Stimulated activated CD4-positive, alpha-beta T cell treated with anti-CD3 and anti-CD28 coated beads, Interleukin-4, amount 100 ng/mL, for 1 hour (primary cell): ENCODE measurements at regions not wholly inside any gene's neighbourhood (a gene's known extent, or its start where the extent isn't known, plus 50 kb on each side); places are given as distances from the start of the nearest gene placed in this dataset.

Experiments
- DNase-seq: peaks from one replicate; pipeline ENCODE4 v3.0.0-alpha.2; 2020

GRCh38 chr10:130230036-130230435 lies 93.8 kb downstream of the GLRX3 start:
- no peak for DNase-seq

DNA sequence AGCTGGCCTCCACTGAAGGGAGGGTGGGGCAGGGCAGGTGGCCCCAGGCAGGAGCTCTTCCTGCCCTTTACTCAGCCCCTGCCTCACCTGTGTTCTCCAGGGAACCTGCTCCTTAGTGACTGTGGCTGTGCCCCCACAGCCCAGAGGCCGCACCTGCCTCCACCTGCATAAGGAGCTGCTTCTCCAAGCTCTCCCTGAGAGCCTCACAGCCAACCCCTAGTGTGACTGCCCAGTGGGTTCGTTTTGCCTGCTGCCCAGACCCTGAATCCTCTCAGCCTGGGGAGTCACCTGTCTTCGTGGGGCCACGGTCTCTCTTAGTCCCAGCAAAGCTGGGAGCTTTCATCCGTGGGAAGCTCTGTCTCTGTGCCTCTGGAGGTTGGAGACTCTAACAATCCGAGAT lies 94.4 kb downstream of the GLRX3 start:
- DNase-seq: no peak

GRCh38 chr10:130231251-130231741 lies 95.1 kb downstream of the GLRX3 start:
- DNase-seq: no peak

DNA sequence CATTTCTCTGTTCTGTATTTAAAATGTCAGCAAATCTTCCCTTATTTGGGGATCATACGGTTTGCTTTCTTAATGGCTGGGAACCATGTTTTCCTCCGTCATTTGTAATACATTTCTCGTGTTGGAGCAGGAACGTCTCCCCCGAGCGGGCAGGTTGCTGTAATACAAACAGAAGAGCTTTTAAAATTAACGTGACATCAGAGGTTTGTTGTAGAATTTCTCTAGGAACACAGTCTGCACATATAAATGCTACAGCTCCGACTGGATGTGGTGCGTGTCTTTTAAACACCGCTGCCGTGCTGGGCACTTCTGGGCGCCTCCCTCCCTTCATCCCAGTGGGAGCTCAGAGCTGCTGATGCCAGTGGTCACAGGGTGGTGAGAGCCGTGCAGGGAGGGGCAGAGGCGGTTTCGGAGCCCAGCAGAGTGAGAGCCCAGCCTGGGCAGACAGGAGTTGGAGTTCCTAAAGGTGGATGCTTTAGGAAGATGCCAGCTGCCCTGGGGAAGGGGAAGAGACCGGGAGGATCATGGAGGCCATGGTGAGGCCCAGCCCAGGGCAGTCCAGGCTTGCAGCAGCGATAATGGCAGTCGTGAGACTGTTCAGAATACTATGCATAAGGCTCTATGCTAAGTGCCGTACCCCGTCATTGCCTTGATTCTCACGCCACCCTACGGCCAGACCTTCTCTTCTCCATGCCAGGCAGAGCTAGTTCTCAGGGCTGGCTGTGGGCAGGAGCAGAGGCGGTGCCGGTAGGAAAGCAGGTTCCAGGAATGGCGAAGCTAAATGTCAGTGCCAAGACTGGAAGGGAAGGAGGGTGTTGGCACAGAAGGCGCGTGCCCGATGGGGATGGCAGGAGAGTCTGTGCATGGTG lies 96.2 kb downstream of the GLRX3 start:
- no peak for DNase-seq

GRCh38 chr10:130233035-130233360 lies 96.8 kb downstream of the GLRX3 start:
- no peak for DNase-seq

DNA sequence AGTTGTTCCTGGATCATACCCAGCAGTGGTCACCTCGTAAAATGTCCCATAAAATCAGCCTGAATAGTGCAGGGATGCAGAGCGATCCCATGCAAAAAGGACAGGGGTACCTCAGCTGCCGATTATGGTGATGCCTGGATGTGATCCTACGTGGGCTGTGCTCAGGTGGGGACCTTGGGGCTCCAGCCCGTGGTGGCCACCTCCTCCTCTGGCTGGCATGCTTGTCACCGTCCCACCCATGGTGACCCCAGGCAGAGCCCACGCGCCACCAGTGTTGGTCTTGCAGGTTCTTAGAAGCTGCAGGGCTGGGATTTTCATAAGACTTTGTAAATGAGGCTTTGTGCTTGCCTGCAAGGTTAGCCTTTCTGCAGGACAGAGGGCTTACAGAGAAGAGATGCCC lies 97.2 kb downstream of the GLRX3 start:
- DNase-seq: no peak

- DNase-seq: no peak
Observed at GRCh38 chr10:130234171-130234965, 98.2 kb downstream of the GLRX3 start.

DNA sequence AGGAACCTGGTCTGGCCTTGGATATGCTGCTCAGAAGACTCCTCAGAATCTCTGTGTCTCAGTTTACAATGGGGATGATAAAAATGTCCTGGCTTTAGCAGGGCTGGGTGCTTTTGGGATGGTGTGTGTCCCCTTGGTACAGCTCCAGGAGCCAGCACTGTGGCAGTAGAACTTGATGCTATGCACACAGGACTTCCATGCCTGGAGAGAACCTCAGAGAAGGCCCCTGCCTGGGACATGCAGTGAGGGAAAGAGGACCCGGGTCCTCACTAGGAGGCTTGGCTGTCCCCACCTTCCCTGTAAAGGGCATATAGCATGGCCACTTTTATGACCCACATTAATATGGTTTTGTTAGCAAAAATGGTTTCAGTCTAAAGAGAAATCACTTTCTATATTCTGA lies 100.5 kb downstream of the GLRX3 start:
- no peak for DNase-seq

GRCh38 chr10:130240409-130240808 lies 104.2 kb downstream of the GLRX3 start:
- DNase-seq: no peak

DNA sequence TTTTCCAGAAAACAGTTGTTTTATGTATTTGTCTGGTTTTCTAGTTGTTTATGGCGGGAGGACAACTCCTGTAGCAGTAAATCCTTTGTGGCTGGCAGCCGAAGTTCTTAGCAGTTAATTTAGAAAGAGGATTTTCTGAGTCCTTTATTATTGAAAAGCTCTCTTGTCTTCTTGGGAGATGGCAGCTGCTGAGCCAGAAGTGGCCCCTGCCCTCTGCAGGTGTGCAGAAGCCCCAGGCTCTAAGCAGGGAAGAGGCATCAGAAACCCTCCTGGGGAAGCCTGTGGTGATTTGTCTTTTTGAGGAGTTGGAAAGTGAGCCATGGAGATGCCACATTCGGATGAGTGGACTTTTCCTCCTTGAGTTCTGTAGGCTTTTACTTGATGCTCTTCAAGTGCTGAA lies 106.3 kb downstream of the GLRX3 start:
- no peak for DNase-seq

GRCh38 chr10:130243015-130243414 lies 106.8 kb downstream of the GLRX3 start:
- DNase-seq: no peak

- DNase-seq: no peak
Observed at GRCh38 chr10:130244031-130244927, 108.1 kb downstream of the GLRX3 start.

DNA sequence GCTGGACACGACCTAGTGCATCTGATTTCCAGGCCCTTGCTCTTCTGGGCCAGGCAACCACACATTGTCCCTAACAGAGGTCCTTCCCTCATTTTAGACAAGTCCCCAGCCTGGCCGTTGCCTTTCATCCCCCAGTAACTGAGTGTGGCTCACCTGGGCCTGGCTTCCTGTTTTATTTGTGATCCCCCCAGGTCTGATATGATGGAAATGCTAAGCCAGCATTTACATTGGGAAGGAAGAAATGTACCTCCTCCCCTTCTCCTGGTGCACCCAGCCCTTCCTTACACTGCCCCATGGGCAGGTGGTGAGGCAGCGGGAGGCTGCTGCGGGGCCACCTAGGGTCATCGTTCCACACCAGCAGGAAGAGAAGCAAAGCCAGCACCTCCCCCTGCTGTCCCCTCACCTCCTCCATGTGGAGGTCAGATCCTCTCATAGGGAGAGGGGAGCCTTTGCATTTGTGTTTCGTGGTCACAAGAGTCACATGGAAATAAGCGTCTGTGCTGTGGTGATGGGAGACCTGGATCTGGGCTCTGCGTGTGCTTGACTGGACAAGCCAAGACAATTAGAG lies 108.8 kb downstream of the GLRX3 start:
- DNase-seq: no peak

DNA sequence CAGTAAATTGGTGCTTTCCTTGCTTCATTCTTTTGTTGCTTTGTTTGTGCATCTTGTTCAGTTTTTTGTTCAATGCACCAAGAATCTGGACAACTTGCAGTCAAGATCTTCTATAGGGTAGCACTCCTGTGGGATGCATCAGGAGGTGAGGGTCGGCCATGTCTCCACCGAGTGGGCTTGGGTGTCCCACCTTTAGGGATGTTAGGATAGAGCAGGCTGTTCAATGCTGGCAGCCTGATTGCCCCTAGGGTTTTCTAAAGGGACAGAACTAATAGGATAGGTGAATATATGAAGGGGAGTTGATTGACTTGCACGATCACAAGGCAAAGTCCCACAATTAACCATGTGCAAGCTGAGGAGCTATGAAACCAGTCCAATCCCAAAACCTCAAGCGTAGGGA lies 109.9 kb downstream of the GLRX3 start:
- no peak for DNase-seq

GRCh38 chr10:130250127-130250526 lies 113.9 kb downstream of the GLRX3 start:
- no peak for DNase-seq

DNA sequence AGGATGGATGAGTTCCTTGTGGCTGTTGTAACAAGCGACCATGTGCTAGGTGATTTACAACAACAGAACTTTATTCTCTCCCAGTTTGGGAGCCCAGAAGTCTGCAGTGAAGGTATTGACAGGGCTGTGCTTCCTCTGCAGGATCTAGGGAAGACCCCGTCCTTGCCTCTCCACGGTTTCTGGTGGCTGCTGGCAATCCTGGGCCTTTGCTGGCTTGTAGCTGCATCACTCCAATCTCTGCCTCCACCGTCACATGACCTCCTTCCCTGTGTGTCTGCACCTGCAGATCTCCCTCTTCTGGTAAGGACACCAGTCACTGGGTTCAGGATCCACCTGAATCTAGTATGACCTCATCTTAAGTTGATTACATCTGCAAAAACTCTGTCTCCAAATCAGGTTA lies 115.6 kb downstream of the GLRX3 start:
- DNase-seq: no peak

DNA sequence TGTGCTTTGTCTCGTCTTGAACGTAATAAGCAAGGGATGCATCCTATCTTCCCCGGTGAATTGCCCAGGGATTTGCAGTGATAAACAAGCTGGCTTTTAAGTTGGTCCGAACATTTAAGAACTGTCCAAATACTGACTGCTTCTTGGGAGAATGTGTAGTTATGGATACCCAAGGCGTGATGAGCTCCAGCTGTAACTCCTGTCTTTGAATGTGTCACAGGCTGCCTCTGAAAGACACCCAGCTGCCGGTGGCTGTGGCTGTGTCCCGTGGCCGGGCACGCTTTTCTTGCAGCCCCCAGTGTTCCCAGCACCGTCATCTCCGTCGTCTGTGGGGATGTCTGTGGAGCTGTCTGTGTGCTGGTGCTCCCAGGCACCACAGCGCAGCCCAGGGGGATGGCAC lies 118.1 kb downstream of the GLRX3 start:
- no peak for DNase-seq

DNA sequence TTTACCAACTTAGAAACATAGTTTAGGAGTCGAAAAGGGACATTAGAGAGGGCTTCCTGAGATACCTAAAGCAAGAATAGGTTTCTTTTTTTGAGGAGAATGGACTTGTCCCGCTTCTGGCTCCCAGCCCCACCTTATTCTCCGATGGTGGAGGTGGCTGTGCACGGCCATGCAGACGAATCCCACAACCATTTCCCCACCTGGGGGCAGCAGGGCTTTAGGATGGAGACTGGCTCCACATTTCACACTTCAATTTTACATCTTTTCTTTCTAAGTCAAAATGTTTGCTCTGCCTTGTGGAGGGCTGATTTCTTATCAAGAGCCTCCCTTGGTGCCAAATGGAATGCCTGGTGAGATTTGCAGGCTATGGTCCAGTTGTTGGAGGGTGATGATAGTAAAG lies 118.5 kb downstream of the GLRX3 start:
- no peak for DNase-seq

GRCh38 chr10:130255777-130256176 lies 119.6 kb downstream of the GLRX3 start:
- DNase-seq: no peak

DNA sequence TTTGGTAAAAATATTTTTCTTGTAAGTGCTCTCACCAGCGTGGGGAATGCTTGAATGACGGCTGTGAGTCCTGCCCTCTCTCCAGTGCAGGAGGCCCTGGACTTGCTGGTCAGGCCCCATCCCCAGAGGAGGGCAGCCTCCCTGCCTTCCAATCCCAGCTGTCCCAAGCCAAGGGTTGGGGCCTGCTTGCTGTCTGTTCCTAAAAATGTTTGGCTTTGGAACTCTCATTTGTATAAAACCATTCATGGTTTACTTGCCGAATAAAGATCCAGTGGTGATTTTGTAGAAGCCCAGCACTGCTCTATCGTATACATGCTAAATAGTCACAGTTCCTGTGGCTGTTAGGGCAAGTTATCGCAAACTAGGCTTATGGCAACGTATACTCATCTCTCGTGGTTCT lies 121.7 kb downstream of the GLRX3 start:
- DNase-seq: no peak

DNA sequence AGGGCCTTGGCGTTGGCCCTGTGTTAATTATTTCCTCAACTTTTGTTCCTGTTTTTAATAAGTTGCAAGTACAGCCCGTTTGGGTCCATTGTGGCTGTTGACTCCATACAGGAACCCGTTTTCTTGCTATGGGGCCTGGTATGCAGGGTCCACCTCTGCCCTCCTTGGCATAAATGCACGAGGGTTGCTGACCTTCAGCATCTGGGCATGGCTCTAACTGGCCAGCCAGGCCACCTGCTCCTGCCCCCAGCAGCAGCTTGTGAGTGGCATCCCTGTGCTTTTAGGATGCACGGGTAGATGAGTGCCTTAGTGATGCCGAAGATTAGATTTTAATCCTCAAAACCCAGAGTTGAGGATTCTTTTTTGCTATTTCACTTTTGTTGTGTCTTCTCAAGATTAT lies 123.2 kb downstream of the GLRX3 start:
- DNase-seq: no peak

DNA sequence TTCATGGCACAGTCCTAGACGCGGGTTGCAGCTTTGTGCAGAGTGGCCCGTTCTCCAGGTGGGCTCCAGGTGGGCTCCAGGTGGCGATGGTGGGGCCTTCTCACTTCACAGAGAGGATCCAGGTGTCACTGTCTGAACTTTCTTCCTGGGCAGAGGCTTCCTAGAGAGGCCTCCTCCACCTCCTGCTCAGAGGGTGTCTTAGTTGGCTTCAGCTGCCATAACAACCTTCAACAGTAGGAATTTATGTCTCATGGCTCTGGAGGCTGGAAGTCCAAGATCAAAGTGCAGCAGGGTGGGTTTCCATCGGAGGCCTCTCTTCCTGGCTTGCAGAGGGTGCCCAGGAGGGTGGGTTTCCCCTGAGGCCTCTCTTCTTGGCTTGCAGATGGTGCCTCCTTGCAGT lies 125.1 kb downstream of the GLRX3 start:
- DNase-seq: no peak

- no peak for DNase-seq
Observed at GRCh38 chr10:130261766-130262165, 125.6 kb downstream of the GLRX3 start.
